GM19468 (cell line): ENCODE measurements at regions not wholly inside any gene's neighbourhood (a gene's known extent, or its start where the extent isn't known, plus 50 kb on each side); places are given as distances from the start of the nearest gene placed in this dataset.
"Not testable (repeated sequence)": the region's sequence is repeated elsewhere in the genome, so short reads cannot be mapped to it uniquely, and the experiment has no call there.

Experiments used
- ATAC-seq: cut with Tn5 transposase; IDR thresholded peaks from one replicate; pipeline ENCODE4 v1.9.1; 2021; ENCODE audit warnings: mild to moderate bottlenecking, moderate library complexity, moderate number of reproducible peaks; ENCODE audit not compliant: unreplicated experiment; ENCODE audit errors: extremely low read depth

DNA sequence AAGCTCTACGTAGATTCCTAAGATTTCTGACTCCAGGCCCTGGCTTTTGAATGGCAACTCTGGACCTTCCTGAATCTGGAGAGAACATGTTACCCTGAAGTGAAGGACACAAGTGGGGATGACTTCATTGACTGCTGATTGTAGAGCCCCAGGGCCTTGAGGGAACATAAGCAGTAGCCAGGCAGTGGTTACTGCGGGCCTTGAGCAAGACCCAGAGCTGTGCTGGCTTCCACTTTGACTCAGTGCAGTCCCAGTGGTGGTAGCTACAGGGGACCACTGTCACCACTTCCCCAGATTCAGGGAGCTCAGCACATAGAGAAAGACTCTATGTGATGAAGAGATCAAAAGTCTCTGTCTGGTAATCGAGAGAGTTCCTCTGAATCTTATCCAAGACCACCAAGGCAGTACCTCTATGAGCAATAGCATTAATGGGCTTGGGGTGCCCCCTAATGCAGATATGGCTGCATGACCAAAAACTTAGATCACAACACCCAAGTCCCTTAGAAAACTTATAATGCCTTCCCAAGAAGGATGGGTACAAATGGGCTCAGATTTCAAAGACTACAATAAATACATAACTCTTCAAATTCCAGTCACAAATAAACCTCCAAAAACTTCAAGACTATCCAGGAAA lies 1278.3 kb downstream of the AMY1C start:
- no peak for ATAC-seq

DNA sequence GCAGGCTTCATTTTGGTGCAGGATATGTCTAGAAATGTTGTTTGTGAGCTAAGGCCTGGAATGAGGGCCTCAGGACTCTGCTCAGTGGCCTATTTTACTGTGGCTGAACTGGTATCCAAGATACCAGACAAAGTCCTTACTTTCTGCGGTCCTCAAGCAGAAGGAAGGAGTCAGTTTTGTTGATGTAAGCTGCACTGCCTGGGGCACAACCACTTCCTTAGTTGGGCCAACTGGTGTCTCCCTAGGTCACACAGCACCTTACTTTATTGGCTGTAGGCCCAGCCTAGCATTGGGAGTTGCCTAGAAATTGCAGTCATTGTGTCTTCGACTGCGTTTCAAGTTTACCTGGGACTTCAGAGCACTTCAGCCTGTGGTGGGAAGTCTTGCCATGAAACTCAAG lies 1322.7 kb downstream of the AMY1C start:
- no peak for ATAC-seq

DNA sequence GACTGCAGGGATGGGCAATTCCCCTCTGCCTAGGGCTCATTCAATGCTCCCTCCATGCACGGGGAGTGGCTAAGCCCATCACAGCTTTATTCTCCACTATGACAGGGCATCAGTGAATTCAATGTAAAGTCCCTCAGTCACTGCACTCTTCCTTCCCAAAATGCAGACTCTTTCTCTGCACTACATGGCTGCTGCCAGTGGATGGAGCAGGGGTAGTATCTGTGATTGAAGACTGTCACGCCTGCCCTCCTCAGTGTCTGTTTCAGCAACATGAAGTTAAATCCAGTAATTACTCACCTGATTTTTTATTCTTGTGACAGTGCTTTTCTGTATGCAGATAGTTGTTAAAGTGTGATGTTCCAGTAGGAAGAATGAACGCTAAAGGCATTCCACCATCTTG lies 1323.2 kb downstream of the AMY1C start:
- ATAC-seq: no peak

DNA sequence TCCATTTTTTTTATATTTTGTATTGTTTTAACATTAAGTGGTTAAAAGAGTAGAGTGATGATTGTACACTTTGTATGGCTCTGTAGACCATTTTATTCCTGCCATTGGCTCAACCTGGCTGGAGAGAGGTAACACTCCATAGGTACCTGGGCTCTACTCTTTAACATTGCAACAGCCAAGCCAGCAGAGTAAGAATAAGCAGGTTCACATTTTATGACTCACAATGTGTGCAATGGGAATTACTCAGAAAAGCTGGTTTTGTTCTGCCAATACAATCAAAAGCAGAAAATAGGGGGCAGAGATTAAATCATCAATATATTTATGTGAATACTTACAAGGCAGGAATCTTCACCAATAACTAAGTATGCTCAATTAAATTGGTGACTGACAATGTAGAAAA lies 1324.0 kb downstream of the AMY1C start:
- ATAC-seq: no peak

DNA sequence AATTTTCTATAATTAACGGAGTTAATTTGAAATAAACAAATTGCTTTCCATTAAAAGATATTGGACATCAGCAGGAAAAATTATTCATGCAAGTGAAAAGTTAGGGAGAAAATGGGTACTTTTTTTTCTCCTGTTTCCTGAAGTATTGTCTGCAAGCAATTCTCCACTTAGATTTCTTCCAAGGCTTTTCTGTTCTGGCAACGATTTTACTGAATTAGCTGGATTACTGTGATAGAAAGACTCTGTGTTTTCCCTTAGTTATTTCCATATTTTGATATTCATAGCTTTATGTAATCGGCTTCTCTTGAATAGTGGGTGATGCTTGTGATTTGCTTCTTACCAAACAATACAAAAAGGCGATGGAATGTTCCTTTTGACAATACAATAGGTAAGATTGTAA lies 1333.9 kb downstream of the AMY1C start:
- no peak for ATAC-seq

DNA sequence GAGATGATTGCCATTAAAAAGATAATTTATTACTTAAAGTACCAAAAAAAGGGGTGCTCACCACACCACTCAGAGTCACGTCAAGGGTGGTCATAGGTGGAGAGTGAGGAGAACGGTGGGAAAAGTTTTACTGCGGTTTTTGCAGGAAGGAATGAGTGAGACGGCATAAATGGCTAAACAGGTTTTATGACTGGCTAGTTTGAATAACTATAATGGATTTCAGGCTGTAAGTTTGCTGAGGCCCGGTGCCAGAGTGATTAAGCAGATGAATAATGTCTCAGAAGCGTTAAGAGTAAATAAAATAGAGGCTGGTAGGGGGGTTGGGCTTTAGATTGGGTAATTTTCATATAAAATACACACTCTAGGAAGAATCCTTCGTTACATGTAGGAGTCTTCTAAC lies 1337.8 kb downstream of the AMY1C start:
- ATAC-seq: no peak

DNA sequence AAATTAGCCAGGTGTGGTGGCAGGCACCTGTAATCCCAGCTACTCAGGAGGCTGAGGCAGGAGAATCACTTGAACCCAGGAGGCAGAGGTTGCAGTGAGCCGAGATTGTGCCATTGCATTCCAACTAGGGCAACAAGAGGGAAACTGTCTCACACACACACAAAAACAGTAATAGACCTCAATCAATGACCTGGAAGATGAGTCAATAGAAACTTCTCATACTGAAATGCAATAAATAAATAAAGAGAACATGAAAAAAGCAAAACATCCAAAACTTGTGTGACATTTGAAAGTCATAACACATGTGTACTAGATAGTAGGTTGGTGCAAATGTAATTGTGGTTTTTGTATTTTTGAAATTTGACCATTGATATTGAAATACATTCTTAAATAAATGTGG lies 1338.5 kb downstream of the AMY1C start:
- no peak for ATAC-seq

DNA sequence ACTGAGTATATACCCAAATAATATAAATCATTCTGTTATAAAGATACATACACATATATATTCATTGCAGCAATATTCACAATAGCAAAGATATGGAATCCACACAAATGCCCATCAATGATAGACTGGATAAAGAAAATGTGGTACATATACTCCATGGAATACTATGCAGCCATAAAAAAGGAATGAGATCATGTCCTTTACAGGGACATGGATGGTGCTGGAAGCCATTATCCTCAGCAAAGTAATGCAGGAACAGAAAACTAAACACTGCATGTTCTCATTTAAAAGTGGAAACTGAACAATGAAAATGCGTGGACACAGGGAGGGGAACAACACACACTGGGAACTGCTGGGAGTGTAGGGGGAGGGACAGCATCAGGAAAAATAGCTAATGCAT lies 1344.2 kb downstream of the AMY1C start:
- not testable (repeated sequence) for ATAC-seq

DNA sequence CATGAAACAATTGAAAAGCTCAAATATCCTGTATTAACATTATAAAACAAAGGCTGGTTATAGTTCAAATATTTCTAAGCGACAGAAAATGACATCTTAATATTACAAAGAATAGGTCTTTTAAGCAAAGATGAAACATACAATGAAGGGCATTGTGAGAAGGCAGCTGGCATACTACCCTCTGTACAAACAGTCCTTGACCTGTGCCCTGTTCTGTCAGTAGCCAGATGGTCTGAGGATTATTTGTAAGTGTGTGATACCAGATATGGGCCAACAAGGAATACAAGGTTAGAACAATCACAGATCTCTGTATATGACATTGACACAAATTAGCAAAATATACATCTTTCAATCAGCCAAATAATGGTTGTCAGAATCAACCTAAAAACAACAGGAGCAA lies 1350.4 kb downstream of the AMY1C start:
- no peak for ATAC-seq

DNA sequence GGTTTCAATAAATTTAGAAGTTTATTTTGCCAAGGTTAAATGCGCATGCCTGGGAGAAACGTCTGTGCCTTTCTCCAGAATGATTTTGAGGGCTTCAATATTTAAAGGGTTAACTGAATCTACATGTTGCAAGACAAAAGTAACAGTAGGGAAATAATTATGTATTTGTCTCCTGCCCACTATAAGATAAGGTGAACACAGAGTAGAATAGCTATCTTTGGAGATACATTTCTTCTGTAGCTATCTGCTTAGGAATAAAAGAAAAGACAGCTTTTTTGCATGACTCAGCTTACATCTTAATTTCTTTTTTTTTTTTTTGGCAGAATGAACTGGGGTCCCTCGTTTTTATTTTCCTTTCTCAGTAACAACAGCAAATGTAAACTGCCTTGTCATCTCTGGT lies 1351.6 kb downstream of the AMY1C start:
- no peak for ATAC-seq

DNA sequence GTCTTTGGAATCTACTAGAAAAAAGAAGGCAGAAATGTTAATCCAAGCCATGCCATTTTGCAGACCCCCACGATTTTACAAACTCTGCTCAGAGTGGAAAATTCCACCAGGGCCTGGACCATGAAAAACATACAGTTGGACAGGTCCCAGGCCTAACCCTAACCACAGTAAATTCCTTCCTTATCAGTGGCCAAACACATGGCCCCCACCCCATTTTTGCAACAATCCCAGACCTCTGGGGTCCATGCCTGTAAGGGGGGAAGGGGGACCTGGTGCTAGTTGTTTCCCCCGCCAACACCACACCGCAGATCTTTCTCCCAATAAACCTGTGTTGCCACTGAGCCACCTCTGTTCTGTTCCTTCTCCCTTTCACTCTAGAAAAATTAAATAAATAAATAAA lies 1352.7 kb downstream of the AMY1C start:
- ATAC-seq: no peak

DNA sequence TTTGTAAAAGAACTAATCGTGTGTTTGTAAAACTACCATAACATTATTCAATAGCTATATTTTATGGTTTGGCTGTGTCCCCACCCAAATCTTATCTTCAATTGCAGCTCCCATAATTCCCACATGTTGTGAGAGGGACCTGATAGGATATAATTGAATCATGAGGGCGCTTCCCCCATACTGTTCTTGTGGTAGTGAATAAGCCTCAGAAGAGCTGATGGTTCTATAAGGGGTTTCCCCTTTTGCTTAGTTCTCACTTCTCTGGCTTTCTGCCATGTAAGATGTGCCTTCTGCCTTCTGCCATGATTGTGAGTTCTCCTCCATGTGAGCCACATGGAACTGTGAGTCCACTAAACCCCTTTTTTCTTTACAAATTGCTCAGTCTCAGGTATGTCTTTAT lies 1372.3 kb downstream of the AMY1C start:
- ATAC-seq: no peak

DNA sequence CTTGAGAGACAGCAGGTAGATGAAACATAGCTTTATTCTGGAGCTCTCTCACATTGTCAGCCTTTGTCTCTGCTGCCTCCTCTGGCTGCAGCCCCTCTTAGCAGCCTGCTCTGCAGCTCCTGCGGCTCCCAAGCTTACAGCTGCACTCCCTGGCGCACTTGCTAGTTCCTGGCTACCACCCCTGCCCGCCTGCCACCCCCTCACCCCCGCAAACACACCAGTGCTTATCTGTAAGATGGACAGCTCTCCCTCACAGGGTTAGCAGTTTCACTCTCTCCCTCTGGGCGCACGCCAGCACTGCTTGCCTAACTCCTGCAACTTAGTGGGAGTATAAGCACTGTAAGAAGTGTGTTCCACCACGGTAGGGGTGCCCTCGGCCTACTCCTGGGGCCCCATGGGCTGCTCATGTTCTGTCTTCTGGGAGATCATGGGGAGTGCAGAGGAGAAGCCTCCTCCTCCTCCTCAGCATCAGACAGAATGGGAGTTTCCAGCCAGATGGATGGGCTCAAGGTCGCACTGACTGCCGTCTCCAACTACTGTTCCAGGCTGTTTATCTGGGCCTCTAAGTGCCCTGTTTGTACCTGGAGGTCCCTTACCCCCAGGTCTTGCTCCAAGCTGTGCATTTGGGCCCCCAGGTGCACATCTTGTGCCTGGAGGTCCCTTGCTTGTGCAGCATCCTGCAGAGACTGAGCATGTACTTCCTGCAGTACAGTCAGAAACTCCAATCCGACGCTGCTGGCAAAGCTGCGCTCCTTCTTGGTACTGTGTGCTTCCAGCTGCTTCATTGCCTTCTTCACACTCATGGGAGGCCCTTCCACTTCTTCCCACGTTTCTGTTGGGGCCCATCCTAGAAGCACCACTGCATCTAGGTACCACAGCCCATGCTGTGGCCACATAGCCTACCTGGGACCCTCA lies 1388.1 kb downstream of the AMY1C start:
- no peak for ATAC-seq

DNA sequence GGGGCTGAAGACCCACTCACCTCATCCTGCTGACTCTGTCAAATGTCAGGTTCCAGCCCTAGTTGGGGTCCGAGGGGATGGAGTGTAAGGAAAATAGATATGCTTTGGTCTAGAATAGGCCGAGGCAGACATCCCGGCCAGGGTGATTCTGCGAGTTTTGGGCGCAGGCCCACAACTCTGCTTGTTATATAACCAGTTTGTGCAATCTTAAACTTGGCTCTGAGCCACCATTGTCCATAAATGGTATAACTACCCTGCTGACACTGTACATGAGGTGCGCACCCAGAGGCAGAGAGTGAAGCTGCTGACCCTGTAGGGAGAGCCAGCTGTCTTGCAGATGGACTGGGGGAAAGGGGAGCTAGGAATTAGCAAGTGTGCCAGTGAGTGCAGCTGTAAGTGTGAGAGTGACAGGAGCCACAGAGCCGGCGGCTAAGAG lies 1388.8 kb downstream of the AMY1C start:
- no peak for ATAC-seq

DNA sequence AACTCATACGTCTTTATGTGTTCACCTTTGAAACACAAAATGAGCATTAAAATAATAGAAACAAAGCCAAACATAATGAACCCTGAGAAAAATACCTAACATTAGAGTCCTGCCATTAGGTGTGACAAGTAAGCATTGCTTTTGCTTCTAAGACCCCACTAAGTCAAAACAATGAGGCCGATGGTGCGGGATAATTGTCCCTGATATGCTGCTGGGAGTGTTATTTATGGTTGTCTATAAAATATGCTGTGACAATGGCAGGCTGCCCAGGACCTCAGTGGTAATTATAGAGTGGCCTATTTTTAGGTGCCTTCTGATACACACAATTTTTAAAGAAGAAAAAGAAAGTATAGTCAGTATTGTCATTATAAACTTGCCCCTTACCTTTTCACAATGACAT lies 1423.1 kb downstream of the AMY1C start:
- ATAC-seq: no peak

DNA sequence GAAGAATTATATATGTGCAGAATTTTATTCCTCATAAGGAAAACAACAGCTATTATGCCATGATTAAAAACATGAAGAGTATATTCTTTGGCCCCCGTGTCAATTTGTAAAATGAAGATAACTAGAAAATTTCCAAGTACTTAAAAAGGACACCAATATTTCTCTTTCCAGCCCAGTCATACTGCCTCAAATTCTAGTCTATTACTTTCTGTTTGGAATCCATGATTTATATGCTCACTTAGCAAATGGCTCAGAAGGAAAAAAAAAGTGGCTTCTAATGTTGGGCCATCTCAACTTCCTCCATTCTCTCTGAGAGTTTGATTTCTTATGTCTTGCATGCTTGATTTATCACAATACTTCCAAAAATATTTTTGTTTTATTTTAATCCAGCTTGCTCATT lies 1431.1 kb downstream of the AMY1C start:
- no peak for ATAC-seq

DNA sequence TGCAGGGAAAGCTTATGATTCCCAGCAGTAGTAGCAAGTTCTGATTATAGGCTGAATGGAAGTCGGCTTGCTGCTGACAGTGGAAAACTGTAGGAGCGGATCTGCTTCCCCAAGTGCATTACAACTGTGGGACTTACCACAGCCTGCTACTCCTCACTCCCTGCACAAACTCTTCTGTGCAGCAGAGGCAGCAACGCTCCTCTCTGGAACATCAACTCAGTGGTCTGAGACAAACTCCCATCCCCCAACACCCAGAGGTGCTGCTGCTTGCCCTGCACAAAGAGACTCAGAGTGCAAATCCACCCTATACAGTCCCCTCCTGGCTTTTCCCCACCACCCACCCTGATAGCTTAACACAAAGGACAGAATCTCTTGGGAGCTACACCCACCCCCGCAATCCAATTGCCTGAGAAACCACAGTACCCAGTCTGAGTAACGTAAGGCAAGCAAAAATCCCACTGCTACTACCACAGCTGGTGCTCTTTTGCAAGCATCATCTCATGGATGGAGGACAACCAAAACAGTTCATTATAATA lies 1455.2 kb downstream of the AMY1C start:
- no peak for ATAC-seq

DNA sequence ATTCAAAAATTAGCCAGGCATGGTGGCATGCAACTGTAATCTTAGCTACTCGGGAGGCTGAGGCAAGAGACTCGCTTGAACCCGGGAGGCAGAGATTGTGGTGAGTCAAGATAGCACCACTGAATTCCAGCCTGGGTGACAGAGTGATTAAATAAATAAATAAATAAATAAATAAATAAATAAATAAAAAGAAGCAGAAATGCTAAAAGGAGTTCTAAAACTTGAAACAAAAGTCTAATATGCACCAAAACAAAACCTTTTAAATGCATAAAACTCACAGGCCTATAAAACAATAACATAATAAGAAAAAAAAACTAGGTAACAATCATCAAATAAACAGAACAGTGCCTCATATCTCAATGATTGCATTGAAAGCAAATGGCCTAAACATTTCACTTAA lies 1458.9 kb downstream of the AMY1C start:
- no peak for ATAC-seq

DNA sequence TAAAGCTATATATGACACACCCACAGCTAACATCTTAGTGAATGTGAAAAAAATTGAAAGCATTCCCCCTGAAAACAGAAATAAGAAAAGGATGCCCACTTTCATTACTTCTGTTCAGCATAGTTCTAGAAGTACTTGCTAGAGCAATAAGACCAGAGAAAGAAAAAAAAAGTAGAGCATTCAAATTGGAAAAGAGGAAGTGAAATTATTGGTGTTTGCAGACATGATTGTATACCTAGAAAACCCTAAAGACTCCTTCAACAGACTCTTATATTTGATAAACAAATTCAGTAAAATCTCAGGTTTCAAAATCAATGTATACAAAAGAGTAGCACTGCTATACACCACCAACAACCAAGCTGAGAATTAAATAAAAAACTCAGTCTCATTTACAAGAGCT lies 1461.0 kb downstream of the AMY1C start:
- no peak for ATAC-seq

DNA sequence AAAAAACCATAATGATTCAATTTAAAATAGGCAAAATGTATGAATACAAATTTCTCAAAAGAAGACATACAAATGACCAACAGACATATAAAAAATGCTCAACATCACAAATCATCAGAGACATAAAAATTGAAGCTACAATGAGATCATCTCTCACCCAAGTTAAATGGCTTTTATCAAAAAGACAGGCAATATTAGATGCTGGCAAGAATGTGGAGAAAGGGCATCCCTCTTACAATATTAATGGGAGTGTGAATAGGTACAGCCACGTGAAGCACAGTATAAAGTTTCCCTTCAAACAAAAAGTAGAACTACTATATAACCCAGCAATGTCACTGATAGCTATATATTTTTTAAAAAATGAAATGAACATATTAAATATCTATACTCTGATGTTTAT lies 1481.7 kb downstream of the AMY1C start:
- no peak for ATAC-seq

DNA sequence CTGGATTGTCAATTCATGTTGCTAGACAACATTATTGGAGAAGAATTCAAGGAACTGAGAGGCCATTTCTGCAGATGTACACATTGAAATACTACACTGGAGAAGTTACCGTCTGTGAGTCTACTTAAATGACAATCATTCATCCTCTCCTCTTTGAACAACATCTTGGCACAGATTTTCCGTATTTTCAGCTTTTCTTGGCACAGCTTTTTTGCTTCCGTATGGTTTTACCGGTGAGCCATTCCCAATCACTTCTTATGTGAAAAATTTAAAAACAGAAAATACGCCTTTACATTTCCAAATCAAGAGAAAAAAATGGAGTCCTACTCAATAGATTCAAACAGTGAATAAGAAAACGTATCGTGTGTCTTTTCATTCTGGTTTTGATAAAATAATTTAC lies 1493.7 kb downstream of the AMY1C start:
- ATAC-seq: no peak

DNA sequence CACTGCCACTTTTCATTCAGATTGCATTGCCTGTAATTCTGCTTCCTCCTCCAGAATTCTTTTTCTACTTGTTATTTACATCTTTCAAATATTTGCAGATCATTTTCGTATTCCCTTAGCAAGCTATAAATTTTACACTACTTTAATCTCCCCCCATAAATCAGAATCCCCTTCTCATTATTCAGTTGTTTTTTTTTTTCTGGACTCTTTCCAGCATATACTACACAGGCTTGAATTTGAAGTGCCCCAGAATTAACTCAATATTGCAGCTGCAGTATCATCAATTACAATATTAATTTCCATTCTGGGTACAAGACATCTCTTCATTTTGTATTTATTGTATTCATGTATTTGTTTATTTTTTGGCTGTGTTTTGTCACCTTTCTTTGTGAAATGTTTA lies 1494.3 kb downstream of the AMY1C start:
- ATAC-seq: no peak
